Renal cortical epithelial cell (primary cell): ENCODE measurements at regions not wholly inside any gene's neighbourhood (a gene's known extent, or its start where the extent isn't known, plus 50 kb on each side); places are given as distances from the start of the nearest gene placed in this dataset.
"Not testable (repeated sequence)": the region's sequence is repeated elsewhere in the genome, so short reads cannot be mapped to it uniquely, and the experiment has no call there.

ENCODE experiments used
- DNase-seq: peaks from one replicate; pipeline ENCODE4 v3.0.0-alpha.2; 2011; ENCODE audit warnings: low read depth

DNA sequence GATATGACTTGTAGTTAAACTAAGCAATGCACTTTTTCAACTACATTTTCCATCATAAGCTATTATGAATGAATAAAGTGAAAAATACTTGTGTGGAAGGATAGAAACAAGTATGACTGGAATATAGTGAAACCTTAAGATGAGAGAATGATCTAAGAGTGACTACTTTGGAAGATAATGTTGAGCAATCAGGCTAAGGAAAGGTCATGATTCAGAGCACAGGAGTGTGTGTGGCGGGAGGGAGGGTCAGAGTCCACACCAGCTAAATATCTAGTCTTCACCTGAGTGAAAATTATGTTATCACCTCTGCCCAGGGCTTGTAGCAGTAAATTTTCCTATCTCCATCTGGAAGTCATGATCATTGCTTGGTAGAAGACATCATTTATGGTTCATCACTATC, 833.4 kb upstream of the ATXN8OS start:
- DNase-seq: peak; percentile 64

DNA sequence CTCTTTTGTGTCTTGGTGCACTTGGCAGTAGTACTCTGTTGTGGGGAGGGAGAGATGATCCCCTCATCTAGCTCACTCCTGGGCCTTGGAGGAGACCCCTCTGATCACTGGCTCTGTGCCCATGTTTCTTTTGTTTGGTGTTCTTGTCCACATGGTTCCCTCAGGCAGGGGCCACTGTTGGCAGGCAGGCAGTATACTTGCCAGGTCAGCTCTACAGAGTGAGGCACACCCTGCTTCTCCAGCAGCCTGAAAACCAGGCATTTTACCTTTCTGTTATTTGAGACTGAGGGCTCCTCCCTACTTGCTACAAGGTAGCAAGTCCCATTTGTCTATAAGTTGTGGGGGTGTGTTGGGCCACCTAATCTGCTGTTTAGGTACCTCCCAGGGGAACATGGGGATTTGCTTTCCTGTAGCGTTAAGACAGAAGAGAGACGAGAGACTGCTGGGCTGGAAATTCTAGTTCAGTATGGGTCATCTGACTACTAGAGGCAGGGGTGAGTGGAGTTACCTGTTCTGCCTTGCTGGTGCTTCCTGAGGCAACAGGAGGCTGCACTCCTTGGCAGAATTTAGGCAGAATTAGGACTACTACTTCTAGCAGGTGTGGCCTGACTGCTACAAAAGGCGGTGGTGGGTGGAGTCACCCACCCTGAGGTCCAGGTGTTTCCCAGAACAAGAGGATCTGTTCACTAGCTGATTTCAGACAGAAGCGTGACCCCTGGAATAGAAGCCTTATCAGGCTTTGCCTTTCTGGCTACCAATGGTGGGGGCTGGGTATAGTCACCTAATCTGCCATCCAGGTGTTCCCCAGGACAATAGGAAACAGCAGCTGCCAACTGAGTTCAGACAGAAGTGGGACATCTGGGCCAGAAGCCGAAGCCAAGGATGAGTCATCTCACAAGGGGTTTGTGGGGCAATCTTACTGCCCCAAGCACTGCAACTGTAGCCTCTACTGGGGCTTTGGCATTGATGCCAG, 843.0 kb upstream of the ATXN8OS start:
- no peak for DNase-seq

DNA sequence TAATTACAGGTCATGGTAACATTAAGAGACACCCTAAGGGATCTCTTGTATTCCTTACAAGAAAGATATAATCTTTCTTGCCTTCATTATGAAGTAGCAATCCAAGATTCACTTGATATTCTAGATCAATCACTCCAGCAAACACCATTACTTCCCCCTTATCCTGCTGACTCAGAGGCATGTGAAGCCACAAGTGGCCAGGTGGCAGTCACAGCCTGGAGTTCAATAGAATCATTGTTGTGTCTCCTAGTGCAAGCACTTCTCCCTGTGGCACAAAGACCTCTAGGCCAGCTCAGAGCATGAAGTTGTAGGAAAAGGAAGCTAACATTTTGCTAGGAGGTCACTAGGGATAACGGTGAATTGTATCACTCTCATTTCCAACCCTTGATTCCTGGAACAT, 864.3 kb upstream of the ATXN8OS start:
- peak; percentile 3 for DNase-seq

DNA sequence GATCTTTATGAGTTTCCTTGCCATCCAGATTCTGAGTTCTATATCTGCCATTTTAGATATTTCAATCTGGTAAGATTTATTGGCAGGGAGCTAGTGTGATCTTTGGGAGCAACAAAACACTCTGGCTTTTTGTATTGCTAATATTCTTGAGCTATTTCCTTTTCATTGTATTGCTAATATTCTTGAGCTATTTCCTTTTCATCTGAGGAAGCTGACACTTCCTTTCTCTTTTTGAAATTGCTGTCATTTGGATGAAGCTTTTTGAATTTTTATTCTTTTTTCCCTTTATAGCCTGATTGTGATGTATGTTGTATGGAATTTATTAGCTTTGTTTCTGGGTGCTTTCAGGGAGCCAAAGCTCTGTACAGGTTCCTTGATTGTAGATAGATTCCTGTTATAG, 873.5 kb upstream of the ATXN8OS start:
- DNase-seq: no peak

DNA sequence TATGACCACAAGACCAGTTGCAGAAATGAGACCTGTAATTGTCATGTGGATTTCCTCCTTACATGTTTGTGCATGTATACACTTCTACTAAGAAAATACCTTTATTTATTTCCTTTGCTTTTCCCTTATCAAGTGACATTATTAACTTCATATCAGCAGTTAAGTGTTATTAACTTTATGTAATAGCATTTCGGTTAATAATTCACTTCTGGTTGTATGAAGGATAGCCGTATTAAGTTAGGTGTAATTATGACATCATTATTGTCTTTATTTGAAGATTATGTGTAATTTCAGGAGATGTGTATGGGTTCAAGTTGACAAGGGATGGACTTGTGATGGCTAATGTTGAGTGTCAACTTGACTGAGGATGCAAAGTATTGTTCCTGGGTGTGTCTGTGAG, 881.2 kb upstream of the ATXN8OS start:
- DNase-seq: no peak

GRCh38 chr13:69221633-69222498, 885.8 kb upstream of the ATXN8OS start:
- not testable (repeated sequence) for DNase-seq

DNA sequence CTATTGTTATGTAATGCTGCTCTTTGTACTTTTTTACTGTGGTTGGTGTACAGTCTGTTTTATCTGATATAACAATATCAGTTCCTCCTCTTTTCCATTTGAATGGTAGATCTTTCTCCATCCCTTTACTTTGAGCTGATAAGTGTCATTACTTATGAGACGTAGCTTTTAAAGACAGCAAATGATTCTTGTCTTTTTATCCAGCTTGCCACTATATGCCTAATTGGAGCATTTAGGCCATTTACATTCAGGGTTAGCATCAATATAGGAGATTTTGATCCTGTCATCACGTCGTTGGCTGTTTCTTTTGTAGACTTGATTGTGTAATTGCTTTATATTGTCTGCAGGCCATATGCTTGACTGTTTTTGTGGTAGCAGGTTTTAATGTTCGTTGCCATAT, 894.2 kb upstream of the ATXN8OS start:
- no peak for DNase-seq

DNA sequence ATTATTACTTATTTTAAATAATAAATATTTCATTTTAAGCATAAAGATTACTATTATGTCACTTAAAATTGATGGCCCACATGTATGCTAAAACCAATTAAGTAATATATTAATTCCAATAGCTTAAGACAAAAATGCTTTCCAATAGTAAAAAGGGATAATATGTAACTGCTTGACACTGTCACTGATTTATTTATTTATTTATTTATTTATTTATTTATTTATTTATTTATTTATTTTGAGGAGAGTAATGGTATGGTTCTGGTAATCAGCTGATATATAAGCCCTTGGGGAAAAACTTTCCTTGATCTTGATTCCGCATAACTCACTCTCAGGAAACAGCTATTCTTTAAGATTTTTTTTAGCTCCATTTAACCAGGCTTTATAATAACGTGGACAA, 903.0 kb upstream of the ATXN8OS start:
- DNase-seq: no peak

GRCh38 chr13:69202996-69203395, 904.6 kb upstream of the ATXN8OS start:
- no peak for DNase-seq

- no peak for DNase-seq
These were observed 908.0 kb upstream of the ATXN8OS start for GRCh38 chr13:69199664-69200063.

- DNase-seq: no peak
These were observed 908.9 kb upstream of the ATXN8OS start for GRCh38 chr13:69198706-69199105.

DNA sequence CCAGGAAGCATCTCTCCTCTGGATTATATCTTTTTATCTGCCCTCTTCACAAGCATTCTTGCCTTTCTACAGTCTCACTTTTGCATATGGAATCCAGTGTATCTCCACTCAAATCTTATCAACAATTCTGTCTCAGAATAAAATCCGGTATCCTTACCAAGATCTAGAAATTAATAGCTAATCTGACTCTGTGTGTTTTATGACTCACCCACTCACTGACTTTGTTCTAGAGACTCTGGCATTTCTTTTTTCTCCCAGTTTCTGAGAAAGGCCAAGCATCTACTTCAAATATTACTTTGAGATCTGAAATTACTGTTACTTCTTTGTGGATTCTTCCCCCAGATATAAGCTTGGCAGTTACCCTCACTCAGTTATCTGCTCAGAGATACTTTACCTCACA, 913.5 kb upstream of the ATXN8OS start:
- DNase-seq: peak; percentile 51

DNA sequence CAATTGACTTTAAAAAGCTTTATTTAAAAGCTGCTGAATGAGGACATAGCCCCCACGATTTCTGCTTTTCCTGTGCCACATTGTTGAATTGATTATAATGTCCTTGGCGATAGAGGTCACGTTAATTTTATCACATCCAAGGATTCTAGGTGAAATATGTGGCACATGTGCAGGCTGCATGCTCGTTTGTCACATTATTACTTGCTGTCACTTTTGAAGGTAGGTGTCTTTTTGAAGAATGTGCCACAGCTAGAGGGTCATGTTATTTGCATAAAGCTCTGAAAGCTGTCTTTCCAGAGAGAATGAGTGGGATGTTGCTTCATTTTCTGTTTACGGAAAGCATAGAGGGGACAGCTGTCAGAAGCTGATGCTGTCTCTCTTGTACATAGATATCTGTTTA, 927.6 kb upstream of the ATXN8OS start:
- DNase-seq: no peak

GRCh38 chr13:69178000-69178399, 929.6 kb upstream of the ATXN8OS start:
- DNase-seq: no peak

DNA sequence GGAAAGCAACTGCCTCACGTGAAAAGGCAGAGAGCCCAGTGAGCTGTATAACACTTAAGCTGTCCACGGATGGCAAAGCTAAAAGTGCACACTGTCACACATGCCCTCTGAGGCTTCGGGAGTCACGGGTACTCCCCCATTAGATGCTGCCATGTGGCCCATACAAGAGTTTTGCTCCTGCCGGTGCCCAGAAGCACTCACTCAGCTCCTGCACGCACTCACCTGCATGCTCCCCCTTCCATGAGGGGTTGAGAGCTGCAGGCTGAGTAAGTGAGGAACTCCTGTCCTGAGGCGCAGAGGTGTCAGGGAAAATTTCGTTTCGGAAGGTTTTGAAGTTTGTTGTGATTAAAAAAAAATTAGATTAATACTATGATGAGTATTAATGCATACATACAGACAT, 939.2 kb upstream of the ATXN8OS start:
- DNase-seq: no peak

- DNase-seq: no peak
These were observed 952.5 kb upstream of the ATXN8OS start for GRCh38 chr13:69155136-69155535.

- no peak for DNase-seq
These were observed 965.5 kb upstream of the ATXN8OS start for GRCh38 chr13:69142101-69142500.

DNA sequence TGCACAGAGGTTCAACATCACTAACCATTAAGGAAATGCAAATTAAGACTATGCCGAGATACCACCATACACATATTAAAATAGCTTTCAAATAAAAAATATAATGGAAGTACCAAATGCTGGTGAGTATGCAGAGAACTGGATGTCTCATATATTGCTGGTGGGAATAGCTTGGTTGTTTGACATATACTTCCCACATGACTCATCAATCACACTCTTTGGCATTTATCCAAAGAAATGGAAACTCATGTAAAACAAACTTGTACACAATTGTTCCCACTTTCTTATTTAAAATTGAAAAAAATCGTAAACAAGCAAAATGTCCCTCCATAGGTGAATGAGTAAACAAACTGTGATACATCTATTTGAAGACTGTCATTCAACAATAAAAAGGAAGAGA, 982.6 kb upstream of the ATXN8OS start:
- DNase-seq: peak; percentile 2

- DNase-seq: no peak
These were observed 997.6 kb upstream of the ATXN8OS start for GRCh38 chr13:69109891-69110525.

GRCh38 chr13:69108486-69108885, 999.1 kb upstream of the ATXN8OS start:
- no peak for DNase-seq

- no peak for DNase-seq
These were observed 1000.2 kb upstream of the ATXN8OS start for GRCh38 chr13:69107436-69107835.

- DNase-seq: no peak
These were observed 1005.8 kb upstream of the ATXN8OS start for GRCh38 chr13:69101841-69102240.
